Neuronal stem cell (in vitro differentiated cells): ENCODE measurements at regions not wholly inside any gene's neighbourhood (a gene's known extent, or its start where the extent isn't known, plus 50 kb on each side); places are given as distances from the start of the nearest gene placed in this dataset.

ENCODE experiments used
- DNase-seq: peaks from one replicate; pipeline ENCODE4 v3.0.0-alpha.2; 2013; ENCODE audit warnings: low spot score
- H2AFZ ChIP-seq: one replicate; pipeline ENCODE4 v1.6.1; 2013; ENCODE audit warnings: mild to moderate bottlenecking, low read length, inconsistent platforms
- H2AK5ac ChIP-seq: 2 replicates; pipeline ENCODE4 v1.6.1; 2013; ENCODE audit warnings: low read depth, mild to moderate bottlenecking, inconsistent platforms, low read length, moderate library complexity, mixed read lengths
- H2BK120ac ChIP-seq: 2 replicates; pipeline ENCODE4 v1.6.1; 2013; ENCODE audit warnings: low read depth, mild to moderate bottlenecking, inconsistent platforms, low read length, moderate library complexity, mixed read lengths
- H2BK12ac ChIP-seq: one replicate; pipeline ENCODE4 v1.6.1; 2013; ENCODE audit warnings: low read length, inconsistent platforms
- H2BK15ac ChIP-seq: 2 replicates; pipeline ENCODE4 v1.6.1; 2013; ENCODE audit warnings: mild to moderate bottlenecking, low read length, inconsistent platforms, mixed read lengths
- H2BK5ac ChIP-seq: one replicate; pipeline ENCODE4 v1.6.1; 2013; ENCODE audit warnings: inconsistent platforms, mild to moderate bottlenecking, low read length, moderate library complexity
- H3K14ac ChIP-seq: one replicate; pipeline ENCODE4 v1.6.1; 2013; ENCODE audit warnings: low read length, inconsistent platforms
- H3K18ac ChIP-seq: 2 replicates; pipeline ENCODE4 v1.6.1; 2013; ENCODE audit warnings: low read length, inconsistent platforms
- H3K23ac ChIP-seq: 2 replicates; pipeline ENCODE4 v1.6.1; 2013; ENCODE audit warnings: low read depth, mild to moderate bottlenecking, mixed read lengths, low read length, inconsistent platforms; ENCODE audit not compliant: poor library complexity
- H3K27ac ChIP-seq: replicated peaks from 3 replicates; pipeline ENCODE4 v1.5.1; 2013; ENCODE audit warnings: low read length, inconsistent platforms
- H3K27me3 ChIP-seq, 3 experiments: 2 replicates each; pipeline ENCODE4 v1.6.1; 2013; ENCODE audit warnings: low read length in 3 of 3, mild to moderate bottlenecking in 2 of 3, inconsistent platforms in 1 of 3, low read depth in 1 of 3, mixed read lengths in 1 of 3, moderate library complexity in 1 of 3; ENCODE audit not compliant: control insufficient read depth in 3 of 3, insufficient read depth in 3 of 3
- H3K36me3 ChIP-seq, 2 donors: replicated peaks in 1 of 2; 2 replicates each; pipeline ENCODE4 v1.6.1; 2013; ENCODE audit warnings: low read length in 2 of 2; ENCODE audit not compliant: control insufficient read depth in 2 of 2, insufficient read depth in 2 of 2
- H3K4ac ChIP-seq: 2 replicates; pipeline ENCODE4 v1.6.1; 2013; ENCODE audit warnings: inconsistent platforms, mild to moderate bottlenecking, low read length, moderate library complexity
- H3K4me1 ChIP-seq, 2 donors: 1 replicate in 1 of 2; 2 replicates in 1 of 2; pipeline ENCODE4 v1.6.1; 2013; ENCODE audit warnings: low read length in 2 of 2, low read depth in 1 of 2; ENCODE audit not compliant: control insufficient read depth in 2 of 2, insufficient read depth in 1 of 2
- H3K4me2 ChIP-seq: one replicate; pipeline ENCODE4 v1.6.1; 2013; ENCODE audit warnings: mild to moderate bottlenecking, low read length, inconsistent platforms; ENCODE audit not compliant: insufficient read depth, poor library complexity, severe bottlenecking
- H3K4me3 ChIP-seq, 2 donors: 2 replicates each; pipeline ENCODE4 v1.5.1; 2013; ENCODE audit warnings: low read length in 2 of 2, mild to moderate bottlenecking in 2 of 2, inconsistent platforms in 1 of 2, moderate library complexity in 1 of 2
- H3K79me1 ChIP-seq: one replicate; pipeline ENCODE4 v1.6.1; 2013; ENCODE audit warnings: low read depth, mild to moderate bottlenecking, inconsistent platforms, low read length, moderate library complexity
- H3K9ac ChIP-seq: one replicate; pipeline ENCODE4 v1.6.1; 2013; ENCODE audit warnings: mild to moderate bottlenecking, low read depth, low read length, inconsistent platforms; ENCODE audit not compliant: poor library complexity
- H3K9me3 ChIP-seq, 2 donors: replicated peaks in 1 of 2; 2 replicates each; pipeline versions ENCODE3 to v1.6.1; 2013; ENCODE audit warnings: low read length in 2 of 2, mild to moderate bottlenecking in 2 of 2, inconsistent platforms in 1 of 2, low read depth in 1 of 2, mixed read lengths in 1 of 2, moderate library complexity in 1 of 2; ENCODE audit not compliant: control insufficient read depth in 2 of 2, insufficient read depth in 1 of 2
- H4K8ac ChIP-seq: one replicate; pipeline ENCODE4 v1.6.1; 2013; ENCODE audit warnings: low read depth, mild to moderate bottlenecking, inconsistent platforms, low read length, moderate library complexity
- H4K91ac ChIP-seq: one replicate; pipeline ENCODE4 v1.6.1; 2013; ENCODE audit warnings: low read length, low read depth, mild to moderate bottlenecking, inconsistent platforms; ENCODE audit not compliant: poor library complexity
- WGBS, 2 donors: extraction: QIAGEN DNeasy Blood & Tissue Kit; methylation state at CpG; one replicate each; pipeline ENCODE4 v1.1.7; 2013; ENCODE audit warnings: missing lambda C conversion rate in 2 of 2, mixed read lengths in 1 of 2; ENCODE audit not compliant: insufficient read length in 2 of 2, insufficient replicate concordance in 1 of 2; ENCODE audit errors: extremely low coverage in 2 of 2; 5-methylcytosine and 5-hydroxymethylcytosine counted together

- Histone ChIP-seq H3K4ac (no peak overlapping the region), H3K79me1 (no peaks in the 10 kb centered on the region), H3K9ac (no peak overlapping the region), H2BK12ac (no peak overlapping the region), H3K4me3 (no peak overlapping the region), H3K14ac (no peak overlapping the region), H2BK5ac (no peak overlapping the region), H3K27me3 (no peaks in the 10 kb centered on the region), H2BK15ac (no peak overlapping the region), H3K9me3 (no peaks in the 10 kb centered on the region), H4K91ac (no peak overlapping the region), H2BK120ac (no peak overlapping the region), H3K4me1 (no peaks in the 10 kb centered on the region), H2AK5ac (no peak overlapping the region), H4K8ac (no peak overlapping the region), H3K36me3 (no peaks in the 10 kb centered on the region), H3K18ac (no peak overlapping the region), H3K23ac (no peak overlapping the region), H2AFZ (no peak overlapping the region), H3K27ac (no peak overlapping the region), H3K4me2 (no peak overlapping the region)
- no peak for DNase-seq
- WGBS, 2 donors = no CpG with 5 or more reads among the region's 3 CpGs
Observed at GRCh38 chr1:78765489-78765888, 115.9 kb downstream of the IFI44 start.

GRCh38 chr1:78779831-78780230, 130.2 kb downstream of the IFI44 start:
- no peak overlapping the region for H3K9ac ChIP-seq
- no peak overlapping the region for H3K18ac ChIP-seq
- no peak overlapping the region for H2BK120ac ChIP-seq
- H4K91ac ChIP-seq = no peak overlapping the region
- no peak overlapping the region for H4K8ac ChIP-seq
- H3K27ac ChIP-seq = no peak overlapping the region
- no peak overlapping the region for H3K4me3 ChIP-seq
- H3K36me3 ChIP-seq = no peaks in the 10 kb centered on the region
- no peaks in the 10 kb centered on the region for H3K27me3 ChIP-seq
- no peak overlapping the region for H3K23ac ChIP-seq
- no peak overlapping the region for H2BK12ac ChIP-seq
- H2BK5ac ChIP-seq = no peak overlapping the region
- H2BK15ac ChIP-seq = no peak overlapping the region
- H3K4ac ChIP-seq = no peak overlapping the region
- H3K9me3 ChIP-seq = no peaks in the 10 kb centered on the region
- no peaks in the 10 kb centered on the region for H3K4me1 ChIP-seq
- no peak for DNase-seq
- H2AFZ ChIP-seq = no peak overlapping the region
- no peak overlapping the region for H3K4me2 ChIP-seq
- WGBS, 2 donors = no CpG with 5 or more reads among the region's 2 CpGs
- H3K14ac ChIP-seq = no peak overlapping the region
- no peak overlapping the region for H2AK5ac ChIP-seq
- no peaks in the 10 kb centered on the region for H3K79me1 ChIP-seq

- Histone ChIP-seq H2BK120ac (no peak overlapping the region), H3K4me1 (no peaks in the 10 kb centered on the region), H3K9me3 (no peaks in the 10 kb centered on the region), H2AFZ (no peak overlapping the region), H3K14ac (no peak overlapping the region), H3K9ac (no peak overlapping the region), H3K18ac (no peak overlapping the region), H2BK15ac (no peak overlapping the region), H3K36me3 (no peaks in the 10 kb centered on the region), H2AK5ac (no peak overlapping the region), H3K27ac (no peak overlapping the region), H4K8ac (no peak overlapping the region), H3K4me3 (no peak overlapping the region), H2BK12ac (no peak overlapping the region), H3K4me2 (no peak overlapping the region), H3K27me3 (no peaks in the 10 kb centered on the region), H3K4ac (no peak overlapping the region), H2BK5ac (no peak overlapping the region), H3K23ac (no peak overlapping the region), H3K79me1 (no peaks in the 10 kb centered on the region), H4K91ac (no peak overlapping the region)
- no peak for DNase-seq
- no CpG with 5 or more reads among the region's 2 CpGs for WGBS, 2 donors
Observed at GRCh38 chr1:78787544-78787943, 137.9 kb downstream of the IFI44 start.

GRCh38 chr1:78790174-78790573, 140.5 kb downstream of the IFI44 start:
- Histone ChIP-seq H3K9me3 (no peaks in the 10 kb centered on the region), H3K4me3 (no peak overlapping the region), H3K14ac (no peak overlapping the region), H3K4ac (no peak overlapping the region), H3K18ac (no peak overlapping the region), H2BK15ac (no peak overlapping the region), H2AFZ (no peak overlapping the region), H2AK5ac (no peak overlapping the region), H2BK120ac (no peak overlapping the region), H4K8ac (no peak overlapping the region), H4K91ac (no peak overlapping the region), H3K9ac (no peak overlapping the region), H3K4me2 (no peak overlapping the region), H3K27ac (no peak overlapping the region), H3K79me1 (no peaks in the 10 kb centered on the region), H3K4me1 (no peaks in the 10 kb centered on the region), H3K23ac (no peak overlapping the region), H3K36me3 (no peaks in the 10 kb centered on the region), H2BK12ac (no peak overlapping the region), H2BK5ac (no peak overlapping the region), H3K27me3 (no peaks in the 10 kb centered on the region)
- no CpG with 5 or more reads among the region's 3 CpGs for WGBS, 2 donors
- no peak for DNase-seq
